ENCODE measurements at regions not wholly inside any gene's neighbourhood (a gene's known extent, or its start where the extent isn't known, plus 50 kb on each side); places are given as distances from the start of the nearest gene placed in this dataset.

GRCh38 chr20:50381075-50381732 is 129.0 kb upstream of the PTPN1 start:
- no peak for DNase-seq (ENCODE audit: low spot score)
- no peak for TF ChIP-seq CTCF (IDR thresholded peaks at IDR 0.05; ENCODE audit: extremely low read depth, missing control alignments)

GRCh38 chr20:50381771-50382593 is 128.2 kb upstream of the PTPN1 start:
- no peak for TF ChIP-seq CTCF (IDR thresholded peaks at IDR 0.05; ENCODE audit: extremely low read depth, missing control alignments)
- peak; percentile 45 for DNase-seq (ENCODE audit: low spot score)

GRCh38 chr20:50385733-50386640 is 124.2 kb upstream of the PTPN1 start:
- TF ChIP-seq CTCF (IDR thresholded peaks at IDR 0.05; ENCODE audit: extremely low read depth, missing control alignments): no peak
- DNase-seq (ENCODE audit: low spot score): no peak

DNA sequence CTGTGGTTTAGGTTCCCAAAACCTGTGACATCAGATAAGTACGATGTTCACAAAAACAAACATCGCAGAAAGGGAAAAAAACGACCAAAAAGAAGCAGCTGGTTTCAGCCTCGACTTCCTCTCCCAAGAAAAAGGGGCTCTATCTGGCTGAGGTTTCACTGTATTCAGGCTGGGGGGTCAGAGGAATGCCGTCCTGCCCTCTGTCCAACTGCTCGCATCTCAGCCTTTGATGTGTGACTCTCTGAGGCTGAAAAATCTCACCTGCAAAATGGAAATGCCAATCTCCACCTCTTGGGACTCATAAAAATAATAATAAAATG is 123.6 kb upstream of the PTPN1 start:
- no peak for DNase-seq (ENCODE audit: low spot score)
- TF ChIP-seq CTCF (IDR thresholded peaks at IDR 0.05; ENCODE audit: extremely low read depth, missing control alignments): no peak

- no peak for DNase-seq (ENCODE audit: low spot score)
- no peak for TF ChIP-seq CTCF (IDR thresholded peaks at IDR 0.05; ENCODE audit: extremely low read depth, missing control alignments)
These were observed 122.8 kb upstream of the PTPN1 start for GRCh38 chr20:50387218-50387995.

DNA sequence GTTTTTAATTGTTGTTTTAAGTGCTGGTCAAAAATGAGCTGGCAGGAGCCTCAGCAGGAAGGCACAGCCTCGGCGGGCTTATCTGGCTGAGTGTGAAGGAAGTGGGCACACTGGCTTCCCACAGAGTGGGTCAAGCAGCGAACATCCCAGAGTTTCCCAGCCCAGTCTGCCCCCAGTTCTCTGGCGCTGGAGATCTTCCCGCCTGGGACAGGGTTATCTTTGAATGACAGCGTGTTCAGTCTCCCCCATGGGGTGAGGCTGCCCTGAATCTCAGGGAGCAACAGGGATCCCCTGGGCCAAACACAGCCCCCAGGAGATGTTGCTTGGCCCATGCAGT is 122.2 kb upstream of the PTPN1 start:
- DNase-seq (ENCODE audit: low spot score): no peak
- no peak for TF ChIP-seq CTCF (IDR thresholded peaks at IDR 0.05; ENCODE audit: extremely low read depth, missing control alignments)
